Activated naive CD4-positive, alpha-beta T cell treated with anti-CD3 and anti-CD28 coated beads, Interleukin-2, amount 50 U/mL, for 24 hours (primary cell): ENCODE measurements at regions not wholly inside any gene's neighbourhood (a gene's known extent, or its start where the extent isn't known, plus 50 kb on each side); places are given as distances from the start of the nearest gene placed in this dataset.
"Not testable (repeated sequence)": the region's sequence is repeated elsewhere in the genome, so short reads cannot be mapped to it uniquely, and the experiment has no call there.

Source experiments
- H3K27ac Mint-ChIP-seq: one replicate; pipeline ENCODE4 v1.8.0; 2021; ENCODE audit warnings: mild to moderate bottlenecking, mixed read lengths
- H3K27me3 Mint-ChIP-seq: one replicate; pipeline ENCODE4 v1.8.0; 2021; ENCODE audit warnings: mixed read lengths
- H3K36me3 Mint-ChIP-seq: one replicate; pipeline ENCODE4 v1.8.0; 2021; ENCODE audit warnings: mixed read lengths
- H3K4me1 Mint-ChIP-seq: one replicate; pipeline ENCODE4 v1.8.0; 2021; ENCODE audit warnings: mixed read lengths
- H3K4me3 Mint-ChIP-seq: one replicate; pipeline ENCODE4 v1.8.0; 2021; ENCODE audit warnings: mild to moderate bottlenecking, mixed read lengths
- H3K9me3 Mint-ChIP-seq: one replicate; pipeline ENCODE4 v1.8.0; 2021; ENCODE audit warnings: mixed read lengths

- H3K27me3 Mint-ChIP-seq: no peaks in the 10 kb centered on the region
- H3K4me1 Mint-ChIP-seq: no peaks in the 10 kb centered on the region
- H3K9me3 Mint-ChIP-seq: peaks cover 5% of the 10 kb centered on the region
- H3K27ac Mint-ChIP-seq: no peak overlapping the region
- no peaks in the 10 kb centered on the region for H3K36me3 Mint-ChIP-seq
- H3K4me3 Mint-ChIP-seq: no peak overlapping the region
Observed at GRCh38 chr5:30267026-30267425, 926.5 kb upstream of the CDH6 start.

- Mint-ChIP-seq H3K4me3 (no peak overlapping the region), H3K27me3 (no peaks in the 10 kb centered on the region), H3K36me3 (no peaks in the 10 kb centered on the region), H3K27ac (no peak overlapping the region), H3K9me3 (no peaks in the 10 kb centered on the region), H3K4me1 (no peaks in the 10 kb centered on the region)
Observed at GRCh38 chr5:30239331-30240022, 954.0 kb upstream of the CDH6 start.

- Mint-ChIP-seq H3K9me3 (peaks cover 4% of the 10 kb centered on the region), H3K27me3 (no peaks in the 10 kb centered on the region), H3K4me1 (no peaks in the 10 kb centered on the region), H3K27ac (no peak overlapping the region), H3K36me3 (no peaks in the 10 kb centered on the region), H3K4me3 (no peak overlapping the region)
Observed at GRCh38 chr5:30237189-30237588, 956.3 kb upstream of the CDH6 start.

- no peaks in the 10 kb centered on the region for H3K36me3 Mint-ChIP-seq
Observed at GRCh38 chr5:30209755-30210154, 983.7 kb upstream of the CDH6 start.

GRCh38 chr5:30197662-30198061, 995.8 kb upstream of the CDH6 start:
- H3K9me3 Mint-ChIP-seq: peaks cover 9% of the 10 kb centered on the region
- no peak overlapping the region for H3K27ac Mint-ChIP-seq
- no peaks in the 10 kb centered on the region for H3K36me3 Mint-ChIP-seq
- no peak overlapping the region for H3K4me3 Mint-ChIP-seq
- no peaks in the 10 kb centered on the region for H3K27me3 Mint-ChIP-seq
- no peaks in the 10 kb centered on the region for H3K4me1 Mint-ChIP-seq

More at GRCh38 chr5:30209755-30210154, 983.7 kb upstream of the CDH6 start:
- Mint-ChIP-seq H3K27ac (no peak overlapping the region), H3K9me3 (peaks cover 5% of the 10 kb centered on the region), H3K27me3 (no peaks in the 10 kb centered on the region), H3K4me1 (no peaks in the 10 kb centered on the region), H3K4me3 (no peak overlapping the region)

- Mint-ChIP-seq H3K9me3 (peaks cover 9% of the 10 kb centered on the region), H3K4me1 (no peaks in the 10 kb centered on the region), H3K27me3 (no peaks in the 10 kb centered on the region), H3K27ac (no peak overlapping the region), H3K36me3 (no peaks in the 10 kb centered on the region), H3K4me3 (no peak overlapping the region)
Observed at GRCh38 chr5:30195036-30195435, 998.5 kb upstream of the CDH6 start.

- no peaks in the 10 kb centered on the region for H3K36me3 Mint-ChIP-seq
- no peak overlapping the region for H3K27ac Mint-ChIP-seq
- H3K4me1 Mint-ChIP-seq: no peaks in the 10 kb centered on the region
- H3K9me3 Mint-ChIP-seq: peaks cover 9% of the 10 kb centered on the region
- no peaks in the 10 kb centered on the region for H3K27me3 Mint-ChIP-seq
- H3K4me3 Mint-ChIP-seq: no peak overlapping the region
Observed at GRCh38 chr5:30194595-30194994, 998.9 kb upstream of the CDH6 start.

- H3K36me3 Mint-ChIP-seq: no peaks in the 10 kb centered on the region
- H3K27ac Mint-ChIP-seq: no peak overlapping the region
- no peak overlapping the region for H3K4me3 Mint-ChIP-seq
- no peaks in the 10 kb centered on the region for H3K27me3 Mint-ChIP-seq
- no peaks in the 10 kb centered on the region for H3K4me1 Mint-ChIP-seq
- no peaks in the 10 kb centered on the region for H3K9me3 Mint-ChIP-seq
Observed at GRCh38 chr5:30183795-30184194, 1009.7 kb upstream of the CDH6 start.

GRCh38 chr5:30156156-30156555, 1037.3 kb upstream of the CDH6 start:
- no peak overlapping the region for H3K27ac Mint-ChIP-seq
- H3K4me1 Mint-ChIP-seq: no peaks in the 10 kb centered on the region
- no peak overlapping the region for H3K4me3 Mint-ChIP-seq
- H3K9me3 Mint-ChIP-seq: peaks cover 26% of the 10 kb centered on the region
- H3K27me3 Mint-ChIP-seq: no peaks in the 10 kb centered on the region
- H3K36me3 Mint-ChIP-seq: no peaks in the 10 kb centered on the region

- H3K4me1 Mint-ChIP-seq: no peaks in the 10 kb centered on the region
- H3K4me3 Mint-ChIP-seq: no peak overlapping the region
- H3K9me3 Mint-ChIP-seq: peaks cover 21% of the 10 kb centered on the region
- H3K36me3 Mint-ChIP-seq: no peaks in the 10 kb centered on the region
- no peak overlapping the region for H3K27ac Mint-ChIP-seq
- no peaks in the 10 kb centered on the region for H3K27me3 Mint-ChIP-seq
Observed at GRCh38 chr5:30152431-30152830, 1041.1 kb upstream of the CDH6 start.

GRCh38 chr5:30150231-30150630, 1043.3 kb upstream of the CDH6 start:
- H3K27ac Mint-ChIP-seq: no peak overlapping the region
- no peaks in the 10 kb centered on the region for H3K4me1 Mint-ChIP-seq
- no peaks in the 10 kb centered on the region for H3K27me3 Mint-ChIP-seq
- no peak overlapping the region for H3K4me3 Mint-ChIP-seq
- no peaks in the 10 kb centered on the region for H3K36me3 Mint-ChIP-seq
- peaks cover 30% of the 10 kb centered on the region for H3K9me3 Mint-ChIP-seq

GRCh38 chr5:30149526-30149925, 1044.0 kb upstream of the CDH6 start:
- Mint-ChIP-seq H3K9me3 (peaks cover 31% of the 10 kb centered on the region), H3K36me3 (no peaks in the 10 kb centered on the region), H3K27me3 (no peaks in the 10 kb centered on the region), H3K27ac (no peak overlapping the region), H3K4me3 (no peak overlapping the region), H3K4me1 (no peaks in the 10 kb centered on the region)

GRCh38 chr5:30147976-30148375, 1045.5 kb upstream of the CDH6 start:
- Mint-ChIP-seq H3K4me3 (no peak overlapping the region), H3K4me1 (no peaks in the 10 kb centered on the region), H3K36me3 (no peaks in the 10 kb centered on the region), H3K9me3 (peaks cover 29% of the 10 kb centered on the region), H3K27me3 (no peaks in the 10 kb centered on the region), H3K27ac (no peak overlapping the region)

- not testable (repeated sequence) for H3K36me3 Mint-ChIP-seq, H3K27ac Mint-ChIP-seq, H3K27me3 Mint-ChIP-seq, H3K4me3 Mint-ChIP-seq, H3K4me1 Mint-ChIP-seq
- H3K9me3 Mint-ChIP-seq: peaks cover 21% of the 10 kb centered on the region
Observed at GRCh38 chr5:30144059-30144458, 1049.4 kb upstream of the CDH6 start.

- Mint-ChIP-seq H3K4me3 (no peak overlapping the region), H3K27ac (no peak overlapping the region), H3K36me3 (no peaks in the 10 kb centered on the region), H3K27me3 (no peaks in the 10 kb centered on the region), H3K9me3 (peaks cover 21% of the 10 kb centered on the region), H3K4me1 (no peaks in the 10 kb centered on the region)
Observed at GRCh38 chr5:30142432-30142831, 1051.1 kb upstream of the CDH6 start.

- Mint-ChIP-seq H3K4me3 (no peak overlapping the region), H3K27me3 (no peaks in the 10 kb centered on the region), H3K36me3 (no peaks in the 10 kb centered on the region), H3K9me3 (peaks cover 20% of the 10 kb centered on the region), H3K27ac (no peak overlapping the region), H3K4me1 (no peaks in the 10 kb centered on the region)
Observed at GRCh38 chr5:30121043-30121442, 1072.4 kb upstream of the CDH6 start.

- no peaks in the 10 kb centered on the region for H3K4me1 Mint-ChIP-seq
- peaks cover 13% of the 10 kb centered on the region for H3K9me3 Mint-ChIP-seq
- no peaks in the 10 kb centered on the region for H3K27me3 Mint-ChIP-seq
- no peaks in the 10 kb centered on the region for H3K36me3 Mint-ChIP-seq
- H3K4me3 Mint-ChIP-seq: no peak overlapping the region
- H3K27ac Mint-ChIP-seq: no peak overlapping the region
Observed at GRCh38 chr5:30117135-30117534, 1076.4 kb upstream of the CDH6 start.
